GM19455 (cell line): ENCODE measurements at regions not wholly inside any gene's neighbourhood (a gene's known extent, or its start where the extent isn't known, plus 50 kb on each side); places are given as distances from the start of the nearest gene placed in this dataset.

ENCODE experiments used
- ATAC-seq: cut with Tn5 transposase; IDR thresholded peaks from one replicate; pipeline ENCODE4 v1.9.1; 2021; ENCODE audit not compliant: unreplicated experiment

DNA sequence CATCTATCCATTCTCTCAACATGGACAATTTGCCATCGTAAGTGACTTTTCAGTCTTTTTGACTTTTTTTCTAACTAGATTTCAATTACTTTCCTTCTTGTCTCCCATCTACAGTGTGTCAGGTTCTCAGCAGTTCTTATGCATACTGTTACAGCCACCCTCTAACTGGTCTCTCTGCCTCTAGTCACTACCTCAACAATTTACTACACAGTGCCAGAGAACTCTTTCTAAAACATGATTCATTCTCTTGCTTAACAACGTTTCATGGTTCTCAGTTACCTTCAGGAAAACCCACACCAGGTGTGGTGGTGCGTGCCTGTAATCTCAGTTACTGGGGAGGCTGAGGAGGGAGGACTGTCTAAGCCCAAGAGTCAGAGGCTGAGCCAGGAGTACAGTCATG lies 95.4 kb downstream of the DIPK2A start:
- ATAC-seq = no peak

DNA sequence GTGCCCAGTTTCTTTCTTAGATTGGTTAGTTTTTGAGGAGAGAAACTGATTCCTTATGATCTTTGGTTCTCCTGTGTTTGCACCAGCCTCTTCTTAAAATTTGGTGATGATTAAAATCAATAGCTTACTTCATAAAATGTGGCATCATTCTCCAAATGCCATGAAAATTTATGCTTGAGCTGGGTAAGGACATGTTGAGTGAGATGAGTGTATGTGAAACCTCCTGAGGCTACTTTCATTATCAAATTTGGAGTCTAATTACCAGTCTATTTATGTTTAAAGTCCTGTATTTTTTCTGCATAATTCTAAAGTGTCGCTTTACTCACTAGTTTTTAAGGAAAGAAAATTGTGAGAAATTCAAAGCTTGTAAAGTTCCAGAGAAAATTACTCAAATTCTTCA lies 102.1 kb downstream of the DIPK2A start:
- ATAC-seq = no peak

DNA sequence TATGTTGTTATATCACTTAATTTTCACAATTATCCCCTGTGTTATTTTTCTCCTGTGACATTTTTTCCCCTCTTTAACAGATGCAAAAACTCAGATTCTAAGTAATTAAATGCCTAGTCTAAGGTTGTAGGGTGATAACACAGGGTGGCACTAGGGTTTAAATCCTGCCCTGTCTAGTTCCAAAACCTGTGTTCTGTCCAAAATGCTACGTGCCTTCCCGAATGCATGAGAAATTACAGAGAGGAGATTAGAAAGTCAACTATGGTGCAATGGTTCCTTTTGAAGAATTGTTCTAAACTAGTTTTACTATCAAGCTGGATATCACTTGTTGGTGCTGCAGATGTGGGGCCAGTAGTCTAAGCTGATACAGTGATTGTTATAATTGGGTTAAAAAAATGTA lies 108.0 kb downstream of the DIPK2A start:
- ATAC-seq = no peak

GRCh38 chr3:144084929-144085328 lies 113.3 kb downstream of the DIPK2A start:
- ATAC-seq = no peak

- no peak for ATAC-seq
Measured at GRCh38 chr3:144085964-144086363, 114.3 kb downstream of the DIPK2A start.

DNA sequence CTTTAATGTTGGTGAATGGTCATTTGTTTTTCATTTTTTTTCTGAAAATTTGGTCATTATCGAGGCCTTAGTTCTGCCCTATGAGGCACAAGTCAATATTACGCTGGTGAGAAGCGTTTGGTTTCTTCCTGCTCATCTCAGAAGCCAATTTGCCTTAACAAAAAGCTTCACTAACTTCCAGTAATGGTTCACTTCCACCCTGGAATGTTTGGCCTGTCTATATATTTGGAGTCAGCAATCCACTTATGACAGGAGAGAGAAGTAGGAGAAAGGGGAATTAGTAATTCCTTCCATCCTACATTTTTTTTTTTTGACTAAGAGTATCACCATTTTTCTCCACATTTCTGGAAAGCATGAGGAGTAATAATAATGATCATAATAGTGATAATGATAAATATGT lies 124.4 kb downstream of the DIPK2A start:
- no peak for ATAC-seq

DNA sequence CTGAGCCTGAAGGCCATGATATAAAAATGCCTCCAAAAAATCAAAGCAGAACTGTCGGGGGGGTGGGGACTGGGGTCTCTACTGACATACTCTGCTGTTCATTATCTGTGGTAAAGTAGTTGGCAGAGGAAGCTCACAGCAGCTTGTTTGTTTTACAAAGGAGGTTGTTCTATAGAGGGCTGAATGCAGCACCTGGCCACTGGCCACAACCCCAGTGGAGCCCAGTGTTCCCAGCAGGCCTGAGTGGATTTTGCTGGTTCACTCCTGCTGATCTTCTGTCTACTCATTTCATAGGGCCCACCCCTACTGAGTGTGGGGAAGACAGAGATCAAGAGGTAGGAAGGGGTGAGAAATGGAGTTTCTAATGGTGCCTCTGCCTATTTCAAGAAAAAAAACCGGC lies 125.5 kb downstream of the DIPK2A start:
- no peak for ATAC-seq

GRCh38 chr3:144098691-144099090 lies 127.1 kb downstream of the DIPK2A start:
- ATAC-seq = no peak

- no peak for ATAC-seq
Measured at GRCh38 chr3:144102421-144102820, 130.8 kb downstream of the DIPK2A start.

DNA sequence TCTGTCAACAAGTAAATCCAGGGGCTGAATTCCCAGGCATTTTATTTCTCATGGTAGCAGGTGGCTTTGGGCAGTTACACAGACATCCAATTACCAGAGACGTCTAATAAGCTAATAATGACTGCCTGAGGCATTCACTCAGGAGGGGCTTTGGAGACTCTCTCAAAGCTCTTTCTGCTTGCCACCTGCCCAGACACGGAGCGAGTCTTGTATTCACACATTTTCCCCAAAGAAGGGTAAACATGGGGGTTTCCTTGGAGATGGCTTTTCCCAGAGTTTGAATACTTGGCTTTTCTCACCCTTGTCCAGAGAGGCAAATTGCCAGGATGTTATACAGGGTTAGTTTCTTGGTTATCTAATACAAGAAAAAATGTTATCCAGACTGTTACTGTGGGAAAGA lies 132.6 kb downstream of the DIPK2A start:
- no peak for ATAC-seq

GRCh38 chr3:144104679-144105078 lies 133.1 kb downstream of the DIPK2A start:
- ATAC-seq = no peak

- no peak for ATAC-seq
Measured at GRCh38 chr3:144105542-144105941, 133.9 kb downstream of the DIPK2A start.

GRCh38 chr3:144106970-144107369 lies 135.3 kb downstream of the DIPK2A start:
- no peak for ATAC-seq

DNA sequence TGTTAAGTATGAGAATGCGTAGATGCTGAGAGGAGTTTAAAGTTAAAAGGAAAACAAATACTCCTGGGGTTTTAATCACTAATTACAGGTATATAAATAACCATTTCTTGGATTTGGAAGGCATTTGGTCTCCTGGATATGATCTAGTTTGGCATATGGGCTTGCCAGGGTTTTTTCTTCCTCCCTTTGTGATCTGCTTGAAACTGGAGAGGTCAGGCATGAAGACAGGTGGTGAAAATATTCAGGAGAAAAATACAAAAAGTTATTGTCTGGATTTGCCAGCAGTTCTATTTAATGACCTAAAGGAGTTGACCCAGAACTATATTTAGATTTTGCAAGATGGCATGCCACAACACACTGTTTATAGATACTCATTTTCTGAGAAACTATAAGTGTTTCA lies 136.3 kb downstream of the DIPK2A start:
- no peak for ATAC-seq

- ATAC-seq = peak; percentile 95
Measured at GRCh38 chr3:144109944-144110343, 138.3 kb downstream of the DIPK2A start.

- ATAC-seq = no peak
Measured at GRCh38 chr3:144112036-144112435, 140.4 kb downstream of the DIPK2A start.

DNA sequence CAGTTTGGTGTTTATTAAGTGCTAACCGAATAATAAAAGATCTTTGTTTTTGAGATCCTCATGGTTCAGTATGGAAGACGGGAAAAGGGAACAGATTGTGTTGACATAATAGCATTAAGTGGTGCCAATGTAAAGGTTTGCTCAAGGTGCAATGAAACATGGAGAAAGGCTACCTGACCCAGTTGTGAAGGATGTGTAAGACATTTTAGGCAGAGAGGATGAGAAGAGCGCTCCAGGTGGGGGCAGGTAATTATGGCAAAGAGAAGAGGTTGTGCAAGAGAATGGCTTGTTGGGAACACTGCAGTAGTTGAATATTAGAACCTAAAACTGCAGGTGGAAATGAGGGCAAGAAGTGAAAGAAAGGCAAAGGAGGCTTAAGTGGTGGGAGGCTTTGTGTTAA lies 140.8 kb downstream of the DIPK2A start:
- no peak for ATAC-seq

DNA sequence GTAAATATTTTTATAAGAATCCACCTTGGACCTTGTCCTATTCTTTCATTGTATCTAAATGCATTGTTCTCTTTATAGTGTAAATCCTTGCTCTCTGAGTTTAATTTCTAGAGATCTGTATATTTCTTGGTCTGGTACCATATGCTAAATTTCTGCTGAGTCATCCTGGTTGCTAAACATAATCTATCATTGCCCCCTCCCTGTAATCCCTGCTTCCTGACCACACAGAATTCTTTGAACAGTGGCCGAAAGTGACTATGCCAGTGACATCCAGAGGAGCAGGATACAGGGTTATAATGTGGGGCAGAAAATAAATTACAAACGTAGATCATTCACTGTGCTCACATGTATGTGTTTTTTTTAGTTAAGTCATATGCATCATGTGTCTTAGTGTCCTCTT lies 143.1 kb downstream of the DIPK2A start:
- no peak for ATAC-seq

DNA sequence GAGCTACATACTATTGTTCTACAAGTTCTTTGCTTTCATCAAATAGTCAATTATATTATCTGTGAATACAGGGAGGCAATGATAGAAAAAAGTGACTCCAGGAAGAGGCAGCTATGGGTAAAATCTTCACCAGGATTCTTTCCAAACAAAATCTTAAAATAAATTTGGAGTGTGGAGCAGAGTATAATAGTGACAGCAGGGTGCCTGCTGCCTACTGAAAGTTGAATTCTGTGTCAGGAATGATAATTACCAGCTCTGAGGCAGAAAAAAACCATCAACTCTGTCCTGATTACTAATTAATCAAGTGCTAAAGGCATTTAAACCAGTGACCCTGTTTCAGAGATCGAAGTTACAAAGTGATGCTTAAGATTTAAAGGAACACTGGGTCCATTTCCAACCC lies 148.0 kb downstream of the DIPK2A start:
- ATAC-seq = no peak

GRCh38 chr3:144121661-144122060 lies 150.0 kb downstream of the DIPK2A start:
- no peak for ATAC-seq

- no peak for ATAC-seq
Measured at GRCh38 chr3:144127014-144127413, 155.4 kb downstream of the DIPK2A start.

GRCh38 chr3:144127700-144128099 lies 156.1 kb downstream of the DIPK2A start:
- ATAC-seq = peak; percentile 3

DNA sequence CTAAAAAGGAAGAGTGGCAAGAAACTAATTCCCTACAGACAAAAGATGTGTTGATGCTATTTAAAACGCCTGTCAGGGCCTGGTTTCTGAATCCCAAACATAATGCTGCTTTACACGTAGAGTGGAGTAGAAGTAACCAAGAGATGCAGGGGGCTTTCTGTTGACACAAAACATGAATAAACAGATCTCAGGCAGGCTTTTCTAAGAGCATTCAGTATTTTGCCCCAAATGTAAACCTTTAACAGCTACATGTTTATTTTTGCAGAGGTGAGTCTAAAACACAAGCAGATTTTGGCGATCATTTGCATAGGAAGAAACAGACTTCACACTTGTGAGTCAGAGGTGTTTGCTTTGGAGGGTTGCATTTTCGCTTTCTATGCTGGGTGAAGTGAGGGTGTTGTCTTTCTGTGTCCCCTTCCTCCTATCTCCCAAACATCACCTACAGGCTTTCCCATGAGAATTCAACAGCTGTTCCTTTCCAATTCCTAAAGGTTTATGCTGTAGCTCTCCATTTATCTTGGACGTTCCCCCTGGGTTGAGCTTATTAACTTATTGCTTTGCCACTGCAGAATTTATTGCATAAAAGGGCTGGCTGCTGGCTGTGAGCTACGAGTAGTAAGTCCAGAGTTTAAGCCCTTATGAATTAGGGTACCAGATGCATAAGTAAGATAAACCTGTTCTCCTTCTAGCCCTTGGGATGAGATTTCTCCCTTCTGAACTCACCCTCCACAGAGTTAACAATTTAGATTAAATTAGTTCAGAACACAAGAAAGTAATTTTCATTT lies 156.7 kb downstream of the DIPK2A start:
- ATAC-seq = peak; percentile 100
